ENCODE measurements at regions not wholly inside any gene's neighbourhood (a gene's known extent, or its start where the extent isn't known, plus 50 kb on each side); places are given as distances from the start of the nearest gene placed in this dataset.
"Not testable (repeated sequence)": the region's sequence is repeated elsewhere in the genome, so short reads cannot be mapped to it uniquely, and the experiment has no call there.

DNA sequence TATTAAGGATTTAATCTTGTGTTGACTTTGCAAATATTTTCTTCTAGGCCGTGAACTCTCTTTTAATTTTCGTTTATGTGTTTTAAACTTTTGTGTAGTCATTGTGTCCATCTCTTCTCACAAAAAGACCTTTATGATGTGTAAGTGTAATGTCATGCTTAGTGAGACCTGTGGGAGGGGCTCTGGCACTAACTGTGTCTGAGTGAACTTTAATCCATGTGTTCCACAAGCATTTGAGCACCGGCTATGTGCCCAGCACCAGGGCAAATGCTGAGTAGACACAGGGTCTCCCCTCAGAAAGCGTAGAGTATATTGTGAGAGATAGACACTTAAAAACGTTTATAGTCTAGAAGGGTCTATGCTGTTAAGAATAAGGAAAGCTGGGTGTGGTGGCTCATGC lies 272.6 kb upstream of the TUT7 start:
- no peak overlapping the region for H3K4me3 Mint-ChIP-seq (ENCODE audit: low read depth, unreplicated experiment)
- H3K27me3 Mint-ChIP-seq (ENCODE audit: unreplicated experiment), result no peaks in the 10 kb centered on the region
- DNase-seq, result no peak
- BruUV-seq (replicated peaks), result no TSS peak
- no peak overlapping the region for H3K27ac Mint-ChIP-seq (ENCODE audit: unreplicated experiment)
- H3K4me1 Mint-ChIP-seq (ENCODE audit: low read depth, unreplicated experiment), result no peaks in the 10 kb centered on the region
- TF ChIP-seq, protein P1, sequence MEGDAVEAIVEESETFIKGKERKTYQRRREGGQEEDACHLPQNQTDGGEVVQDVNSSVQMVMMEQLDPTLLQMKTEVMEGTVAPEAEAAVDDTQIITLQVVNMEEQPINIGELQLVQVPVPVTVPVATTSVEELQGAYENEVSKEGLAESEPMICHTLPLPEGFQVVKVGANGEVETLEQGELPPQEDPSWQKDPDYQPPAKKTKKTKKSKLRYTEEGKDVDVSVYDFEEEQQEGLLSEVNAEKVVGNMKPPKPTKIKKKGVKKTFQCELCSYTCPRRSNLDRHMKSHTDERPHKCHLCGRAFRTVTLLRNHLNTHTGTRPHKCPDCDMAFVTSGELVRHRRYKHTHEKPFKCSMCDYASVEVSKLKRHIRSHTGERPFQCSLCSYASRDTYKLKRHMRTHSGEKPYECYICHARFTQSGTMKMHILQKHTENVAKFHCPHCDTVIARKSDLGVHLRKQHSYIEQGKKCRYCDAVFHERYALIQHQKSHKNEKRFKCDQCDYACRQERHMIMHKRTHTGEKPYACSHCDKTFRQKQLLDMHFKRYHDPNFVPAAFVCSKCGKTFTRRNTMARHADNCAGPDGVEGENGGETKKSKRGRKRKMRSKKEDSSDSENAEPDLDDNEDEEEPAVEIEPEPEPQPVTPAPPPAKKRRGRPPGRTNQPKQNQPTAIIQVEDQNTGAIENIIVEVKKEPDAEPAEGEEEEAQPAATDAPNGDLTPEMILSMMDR (IDR thresholded peaks at IDR 0.05; ENCODE audit: unreplicated experiment), result no peak
- no peaks in the 10 kb centered on the region for H3K36me3 Mint-ChIP-seq (ENCODE audit: insufficient read depth, unreplicated experiment)
- CTCF ChIA-PET, result no interaction called here
- H3K9me3 Mint-ChIP-seq (ENCODE audit: low read depth, unreplicated experiment), result no peaks in the 10 kb centered on the region
- intact Hi-C loops (cut with micrococcal nuclease; ENCODE audit: unreplicated experiment), result no loop called here

DNA sequence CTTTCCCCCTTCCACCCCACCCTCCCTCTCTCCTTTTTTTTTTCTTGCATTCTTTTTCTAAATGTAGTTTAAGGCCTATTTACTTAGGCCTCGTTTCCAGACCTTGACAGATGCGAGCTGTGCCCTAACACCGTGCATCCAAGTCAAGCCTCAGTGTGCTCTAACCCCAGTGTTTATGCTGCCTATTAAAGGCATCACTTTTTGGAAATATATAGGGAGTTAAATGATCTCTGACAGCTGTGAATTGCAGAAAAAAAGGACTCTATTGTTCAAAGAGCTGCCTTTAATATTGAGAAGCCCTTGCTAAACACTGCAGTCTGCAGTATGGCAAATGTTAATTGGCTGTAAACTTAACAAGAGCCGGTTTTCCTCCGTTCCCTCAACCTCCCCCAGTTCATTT lies 270.4 kb upstream of the TUT7 start:
- DNase-seq, result no peak
- Mint-ChIP-seq H3K9me3 (ENCODE audit: low read depth, unreplicated experiment) (no peaks in the 10 kb centered on the region), H3K27me3 (ENCODE audit: unreplicated experiment) (no peaks in the 10 kb centered on the region), H3K36me3 (ENCODE audit: insufficient read depth, unreplicated experiment) (no peaks in the 10 kb centered on the region), H3K4me1 (ENCODE audit: low read depth, unreplicated experiment) (no peaks in the 10 kb centered on the region), H3K4me3 (ENCODE audit: low read depth, unreplicated experiment) (no peak overlapping the region), H3K27ac (ENCODE audit: unreplicated experiment) (no peak overlapping the region)
- BruUV-seq (replicated peaks), result no TSS peak
- CTCF ChIA-PET, result no interaction called here
- intact Hi-C loops (cut with micrococcal nuclease; ENCODE audit: unreplicated experiment), result no loop called here
- TF ChIP-seq, protein P1 (IDR thresholded peaks at IDR 0.05; ENCODE audit: unreplicated experiment), result no peak

DNA sequence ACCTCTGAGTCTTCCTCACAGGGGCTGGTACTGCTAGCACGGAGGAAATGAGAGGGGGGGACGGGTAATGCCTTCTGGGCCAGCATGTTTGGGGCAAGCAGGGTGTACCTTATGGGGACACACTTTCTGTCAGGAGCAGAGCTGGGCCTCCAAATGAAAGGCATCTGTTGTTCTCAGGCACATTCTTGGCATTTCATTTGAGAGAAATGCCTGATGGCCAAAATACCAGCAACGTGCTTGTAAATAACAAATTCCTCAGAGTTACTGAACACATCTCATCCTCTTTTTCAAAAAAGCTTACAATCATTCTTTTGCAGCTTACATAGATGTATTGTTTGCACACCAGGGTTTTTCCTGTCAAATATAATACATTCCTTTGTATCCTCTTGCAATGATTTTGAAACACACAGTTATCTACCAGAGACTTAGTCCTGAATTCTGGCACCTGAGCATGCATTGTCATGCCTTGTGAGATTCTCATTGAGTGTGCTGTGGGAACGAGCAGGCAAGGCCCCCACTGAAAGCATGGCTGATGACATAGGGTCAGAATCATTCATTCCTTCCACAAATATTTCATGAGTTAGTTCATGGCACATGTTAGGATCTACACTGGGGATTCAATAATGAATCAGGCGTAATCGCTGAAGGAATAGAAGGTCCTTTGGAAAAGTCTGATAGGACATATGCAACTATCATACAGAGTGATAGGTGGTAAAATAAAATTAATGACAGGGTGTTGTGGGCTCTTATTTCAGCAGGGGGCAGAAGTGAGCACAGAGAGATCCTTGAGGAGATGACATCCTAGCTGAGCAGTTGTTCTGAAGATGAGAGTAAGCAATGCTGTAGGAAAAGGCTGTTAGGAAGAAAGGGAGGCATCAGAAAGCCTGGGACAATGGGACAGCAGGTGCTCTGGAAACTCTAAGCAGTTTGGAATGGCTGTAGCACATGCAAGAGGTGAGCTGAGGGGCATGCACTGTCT lies 260.9 kb upstream of the TUT7 start:
- peak; percentile 33 for DNase-seq
- H3K4me1 Mint-ChIP-seq (ENCODE audit: low read depth, unreplicated experiment), result no peaks in the 10 kb centered on the region
- CTCF ChIA-PET, result interaction anchor here (1.7 kb wide), 1 partner anchor 16 kb away, joined by 3 read pairs; no protein-coding TSS in a partner anchor
- no peak overlapping the region for H3K27ac Mint-ChIP-seq (ENCODE audit: unreplicated experiment)
- no peaks in the 10 kb centered on the region for H3K27me3 Mint-ChIP-seq (ENCODE audit: unreplicated experiment)
- intact Hi-C loops (cut with micrococcal nuclease; ENCODE audit: unreplicated experiment), result no loop called here
- TF ChIP-seq, protein P1 (IDR thresholded peaks at IDR 0.05; ENCODE audit: unreplicated experiment), result peak; percentile 29
- no TSS peak for BruUV-seq (replicated peaks)
- H3K36me3 Mint-ChIP-seq (ENCODE audit: insufficient read depth, unreplicated experiment), result no peaks in the 10 kb centered on the region
- H3K4me3 Mint-ChIP-seq (ENCODE audit: low read depth, unreplicated experiment), result no peak overlapping the region
- no peaks in the 10 kb centered on the region for H3K9me3 Mint-ChIP-seq (ENCODE audit: low read depth, unreplicated experiment)

DNA sequence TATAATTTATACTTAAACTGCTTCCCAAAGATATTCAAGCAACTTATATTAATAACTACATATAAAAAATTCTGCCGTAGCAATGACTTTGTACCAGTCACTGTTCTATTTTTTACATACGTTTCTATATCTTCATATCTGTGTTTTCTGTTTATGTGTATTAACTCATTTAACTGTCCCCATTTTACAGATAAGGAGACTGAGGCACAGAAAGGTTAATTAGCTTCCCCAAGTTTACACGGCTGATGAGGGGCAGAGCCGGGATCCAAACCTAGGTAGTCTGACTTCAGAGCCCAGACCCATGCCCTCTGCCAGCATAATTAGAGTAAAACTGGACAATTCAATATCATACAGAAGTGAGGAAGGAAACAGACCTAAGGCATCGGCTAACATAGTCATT lies 259.7 kb upstream of the TUT7 start:
- Mint-ChIP-seq H3K4me3 (ENCODE audit: low read depth, unreplicated experiment) (no peak overlapping the region), H3K9me3 (ENCODE audit: low read depth, unreplicated experiment) (no peaks in the 10 kb centered on the region), H3K4me1 (ENCODE audit: low read depth, unreplicated experiment) (no peaks in the 10 kb centered on the region), H3K36me3 (ENCODE audit: insufficient read depth, unreplicated experiment) (no peaks in the 10 kb centered on the region), H3K27me3 (ENCODE audit: unreplicated experiment) (no peaks in the 10 kb centered on the region), H3K27ac (ENCODE audit: unreplicated experiment) (no peak overlapping the region)
- no TSS peak for BruUV-seq (replicated peaks)
- CTCF ChIA-PET, result no interaction called here
- DNase-seq, result no peak
- intact Hi-C loops (cut with micrococcal nuclease; ENCODE audit: unreplicated experiment), result no loop called here
- TF ChIP-seq, protein P1 (IDR thresholded peaks at IDR 0.05; ENCODE audit: unreplicated experiment), result no peak

DNA sequence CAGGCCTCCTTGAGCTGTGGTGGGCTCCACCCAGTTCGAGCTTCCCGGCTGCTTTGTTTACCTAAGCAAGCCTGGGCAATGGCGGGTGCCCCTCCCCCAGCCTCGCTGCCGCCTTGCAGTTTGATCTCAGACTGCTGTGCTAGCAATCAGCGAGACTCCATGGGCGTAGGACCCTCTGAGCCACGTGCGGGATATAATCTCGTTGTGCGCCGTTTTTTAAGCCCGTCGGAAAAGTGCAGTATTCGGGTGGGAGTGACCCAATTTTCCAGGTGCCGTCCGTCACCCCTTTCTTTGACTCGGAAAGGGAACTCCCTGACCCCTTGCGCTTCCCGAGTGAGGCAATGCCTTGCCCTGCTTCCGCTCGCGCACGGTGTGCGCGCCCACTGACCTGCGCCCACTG lies 257.3 kb upstream of the TUT7 start:
- H3K9me3 Mint-ChIP-seq (ENCODE audit: low read depth, unreplicated experiment); BruUV-seq (replicated peaks); H3K27ac Mint-ChIP-seq (ENCODE audit: unreplicated experiment); H3K27me3 Mint-ChIP-seq (ENCODE audit: unreplicated experiment); H3K36me3 Mint-ChIP-seq (ENCODE audit: insufficient read depth, unreplicated experiment); CTCF ChIA-PET; intact Hi-C loops (cut with micrococcal nuclease; ENCODE audit: unreplicated experiment); H3K4me3 Mint-ChIP-seq (ENCODE audit: low read depth, unreplicated experiment); DNase-seq; H3K4me1 Mint-ChIP-seq (ENCODE audit: low read depth, unreplicated experiment): not testable (repeated sequence)
